ENCODE measurements at regions not wholly inside any gene's neighbourhood (a gene's known extent, or its start where the extent isn't known, plus 50 kb on each side); places are given as distances from the start of the nearest gene placed in this dataset.

GRCh38 chr12:131353826-131354225 is 357.1 kb upstream of the SFSWAP start:
- TF ChIP-seq EZH2 (IDR thresholded peaks at IDR 0.05; ENCODE audit: borderline replicate concordance, insufficient read depth, low read length, poor library complexity, severe bottlenecking) (no peak), CTCF (IDR thresholded peaks at IDR 0.05; ENCODE audit: poor library complexity, severe bottlenecking) (no peak), EP300 (conservative IDR thresholded peaks at IDR 0.05; ENCODE audit: poor library complexity, severe bottlenecking) (no peak), SMC3 (conservative IDR thresholded peaks at IDR 0.05; ENCODE audit: poor library complexity) (no peak)

Data from neural cell (in vitro differentiated cells).